IMR-90 (cell line): ENCODE measurements at regions not wholly inside any gene's neighbourhood (a gene's known extent, or its start where the extent isn't known, plus 50 kb on each side); places are given as distances from the start of the nearest gene placed in this dataset.

Source experiments
- ATAC-seq: fragments of 200-7000 bp; cut with Tn5 transposase; 2 replicates; pipeline ENCODE4 v1.9.1; 2020; ENCODE audit warnings: low read depth, mild to moderate bottlenecking, moderate library complexity
- BruUV-seq: library from RNA; stranded (reverse); fragments of 400-500 nt; replicated peaks from 2 replicates; lab custom pipeline; 2021; lab: Mats Ljungman, UMichigan
- CTCF ChIA-PET: fragments of 300-600 bp; formaldehyde crosslinking; extraction: SDS; loops from one replicate; lab custom pipeline; 2021; ENCODE audit warnings: antibody characterized with exemption; lab: Yijun Ruan, JAX
- POLR2A ChIA-PET: fragments of 300-600 bp; sonication (Branson Sonifier 250); formaldehyde crosslinking; loops from one replicate; lab custom pipeline; 2022; ENCODE audit warnings: antibody characterized with exemption; ENCODE audit not compliant: unreplicated experiment; lab: Charles Lee
- DNase-seq: peaks from one replicate; pipeline ENCODE4 v3.0.0; 2013
- H2AFZ ChIP-seq: replicated peaks from 2 replicates; pipeline ENCODE3; 2013; ENCODE audit warnings: low read length, mild to moderate bottlenecking; ENCODE audit not compliant: poor library complexity
- H2AK5ac ChIP-seq: 2 replicates; pipeline ENCODE4 v1.6.1; 2013; ENCODE audit warnings: low read depth, low read length, inconsistent platforms
- H2AK9ac ChIP-seq: replicated peaks from 2 replicates; pipeline ENCODE3; 2013; ENCODE audit warnings: mild to moderate bottlenecking, low read depth, low read length, moderate library complexity; ENCODE audit not compliant: poor library complexity
- H2BK120ac ChIP-seq: 2 replicates; pipeline ENCODE4 v1.6.1; 2013; ENCODE audit warnings: low read depth, low read length, inconsistent platforms
- H2BK15ac ChIP-seq: 3 replicates; pipeline ENCODE4 v1.6.1; 2013; ENCODE audit warnings: low read depth, low read length, inconsistent platforms
- H2BK20ac ChIP-seq: 2 replicates; pipeline ENCODE4 v1.6.1; 2013; ENCODE audit warnings: low read depth, mild to moderate bottlenecking, inconsistent platforms, low read length, moderate library complexity
- H2BK5ac ChIP-seq: 2 replicates; pipeline ENCODE4 v1.6.1; 2013; ENCODE audit warnings: mild to moderate bottlenecking, low read depth, low read length, inconsistent platforms; ENCODE audit not compliant: poor library complexity, severe bottlenecking
- H3K14ac ChIP-seq: replicated peaks from 2 replicates; pipeline ENCODE4 v1.6.1; 2013; ENCODE audit warnings: low read depth, low read length, inconsistent platforms
- H3K18ac ChIP-seq: 2 replicates; pipeline ENCODE4 v1.6.1; 2013; ENCODE audit warnings: low read depth, low read length, control low read depth
- H3K23ac ChIP-seq: 2 replicates; pipeline ENCODE4 v1.6.1; 2013; ENCODE audit warnings: low read depth, low read length, inconsistent platforms
- H3K27ac ChIP-seq: 2 replicates; pipeline ENCODE4 v1.5.1; 2013; ENCODE audit warnings: mild to moderate bottlenecking, control low read depth, low read length; ENCODE audit not compliant: insufficient read depth
- H3K27me3 ChIP-seq: 2 replicates; pipeline ENCODE4 v1.6.1; 2013; ENCODE audit warnings: low read length; ENCODE audit not compliant: control insufficient read depth, insufficient read depth
- H3K36me3 ChIP-seq: 2 replicates; pipeline ENCODE4 v1.6.1; 2013; ENCODE audit warnings: low read length, mixed read lengths; ENCODE audit not compliant: control insufficient read depth, insufficient read depth
- H3K4ac ChIP-seq: 2 replicates; pipeline ENCODE4 v1.6.1; 2013; ENCODE audit warnings: low read depth, low read length, inconsistent platforms
- H3K4me1 ChIP-seq: 2 replicates; pipeline ENCODE4 v1.6.1; 2013; ENCODE audit warnings: low read length, mixed read lengths; ENCODE audit not compliant: control insufficient read depth, insufficient read depth
- H3K4me2 ChIP-seq: 2 replicates; pipeline ENCODE4 v1.6.1; 2013; ENCODE audit warnings: low read depth, mild to moderate bottlenecking, control low read depth, low read length, moderate library complexity
- H3K4me3 ChIP-seq: 2 replicates; pipeline ENCODE4 v1.5.1; 2013; ENCODE audit warnings: low read depth, mild to moderate bottlenecking, control low read depth, low read length, moderate library complexity; ENCODE audit not compliant: insufficient read depth
- H3K56ac ChIP-seq: 2 replicates; pipeline ENCODE4 v1.6.1; 2013; ENCODE audit warnings: low read length, inconsistent platforms; ENCODE audit not compliant: insufficient read depth; ENCODE audit errors: extremely low read depth
- H3K79me1 ChIP-seq, 2 experiments: 2 replicates each; pipeline ENCODE4 v1.6.1; 2013; ENCODE audit warnings: low read length in 2 of 2, inconsistent platforms in 1 of 2, low read depth in 1 of 2
- H3K9ac ChIP-seq: 2 replicates; pipeline ENCODE4 v1.6.1; 2013; ENCODE audit warnings: low read depth, low read length, control low read depth
- H3K9me1 ChIP-seq: 2 replicates; pipeline ENCODE4 v1.6.1; 2013; ENCODE audit warnings: low read length, inconsistent platforms; ENCODE audit not compliant: insufficient read depth
- H3K9me3 ChIP-seq: 2 replicates; pipeline ENCODE4 v1.6.1; 2013; ENCODE audit warnings: low read length; ENCODE audit not compliant: control insufficient read depth, insufficient read depth
- H4K20me1 ChIP-seq: 2 replicates; pipeline ENCODE4 v1.6.1; 2013; ENCODE audit warnings: low read length, inconsistent platforms; ENCODE audit not compliant: insufficient read depth
- H4K5ac ChIP-seq: 2 replicates; pipeline ENCODE4 v1.6.1; 2013; ENCODE audit warnings: mild to moderate bottlenecking, low read depth, low read length, control low read depth
- H4K8ac ChIP-seq, 2 experiments: 2 replicates each; pipeline ENCODE4 v1.6.1; 2013; ENCODE audit warnings: low read depth in 2 of 2, low read length in 2 of 2, control low read depth in 1 of 2, inconsistent platforms in 1 of 2
- H4K91ac ChIP-seq: 2 replicates; pipeline ENCODE4 v1.6.1; 2013; ENCODE audit warnings: low read depth, low read length, inconsistent platforms; ENCODE audit not compliant: insufficient read depth
- CEBPB ChIP-seq: IDR thresholded peaks from 2 replicates; pipeline ENCODE4 v1.6.1; 2012; ENCODE audit warnings: low read depth, low read length, improper control_type of control experiment
- CHD1 ChIP-seq: IDR thresholded peaks from 2 replicates; pipeline ENCODE4 v1.6.1; 2012; ENCODE audit warnings: low read depth, low read length, improper control_type of control experiment
- FOS ChIP-seq: fragments of 150-350 bp; IDR thresholded peaks from 2 replicates; pipeline ENCODE4 v1.6.1; 2016; ENCODE audit warnings: low read depth, low read length
- MAFK ChIP-seq: IDR thresholded peaks from 2 replicates; pipeline ENCODE4 v1.6.1; 2012; ENCODE audit warnings: low read depth, low read length, improper control_type of control experiment
- MAZ ChIP-seq: IDR thresholded peaks from 2 replicates; pipeline ENCODE4 v1.6.1; 2012; ENCODE audit warnings: low read depth, mild to moderate bottlenecking, low read length, improper control_type of control experiment, moderate library complexity, borderline replicate concordance
- MXI1 ChIP-seq: IDR thresholded peaks from 2 replicates; pipeline ENCODE4 v1.6.1; 2012; ENCODE audit warnings: low read depth, mild to moderate bottlenecking, low read length, moderate library complexity, borderline replicate concordance
- NFE2L2 ChIP-seq: fragments of 150-350 bp; IDR thresholded peaks from 2 replicates; pipeline ENCODE4 v1.6.1; 2016; ENCODE audit warnings: low read depth, mild to moderate bottlenecking, low read length
- POLR2A ChIP-seq: IDR thresholded peaks from 2 replicates; pipeline ENCODE4 v1.6.1; 2012; ENCODE audit warnings: mild to moderate bottlenecking, low read depth, low read length
- RAD21 ChIP-seq: IDR thresholded peaks from 2 replicates; pipeline ENCODE4 v1.6.1; 2012; ENCODE audit warnings: low read length, improper control_type of control experiment
- RCOR1 ChIP-seq: IDR thresholded peaks from 2 replicates; pipeline ENCODE4 v1.6.1; 2012; ENCODE audit warnings: mild to moderate bottlenecking, low read length, improper control_type of control experiment; ENCODE audit not compliant: insufficient replicate concordance
- RFX5 ChIP-seq: IDR thresholded peaks from 2 replicates; pipeline ENCODE4 v1.8.0; 2012; ENCODE audit warnings: low read depth, mild to moderate bottlenecking, low read length, moderate library complexity
- SMC3 ChIP-seq: fragments of 150-350 bp; IDR thresholded peaks from 2 replicates; pipeline ENCODE4 v1.6.1; 2016; ENCODE audit warnings: low read depth, mild to moderate bottlenecking, antibody characterized with exemption, low read length, moderate library complexity
- WGBS, 2 experiments: methylation state at CpG; one replicate each; pipeline versions ENCODE4 v1.1.5 to v1.1.7; 2013; ENCODE audit warnings: missing lambda C conversion rate in 2 of 2; ENCODE audit not compliant: insufficient read length in 1 of 2; ENCODE audit errors: extremely low coverage in 2 of 2; 5-methylcytosine and 5-hydroxymethylcytosine counted together
- dilution Hi-C: fragments of 300-500 bp; cut with HindIII; formaldehyde crosslinking; loops from one replicate; pipeline ENCODE4 v1.14.3; 2018; ENCODE audit warnings: low sequenced_read_pairs; ENCODE audit not compliant: unreplicated experiment
- in situ Hi-C: fragments of 300-500 bp; cut with MboI; formaldehyde crosslinking; loops from 3 replicates; pipeline ENCODE4 v1.14.3; 2019; ENCODE audit warnings: low sequenced_read_pairs, inconsistent platforms, mixed read lengths
- intact Hi-C: fragments of 100-400 bp; cut with micrococcal nuclease; formaldehyde crosslinking; loops from 2 replicates; pipeline ENCODE4 v1.10.0; 2022
- TF ChIP-seq, protein P1 (sequence below): conservative IDR thresholded peaks from 2 replicates; pipeline ENCODE4 v1.5.1; 2012; ENCODE audit warnings: mild to moderate bottlenecking, low read depth, low read length, improper control_type of control experiment
- TF ChIP-seq, protein P2 (sequence below): fragments of 150-350 bp; IDR thresholded peaks from 2 replicates; pipeline ENCODE4 v1.6.1; 2016; ENCODE audit warnings: low read depth, mild to moderate bottlenecking, low read length, moderate library complexity, borderline replicate concordance

DNA sequence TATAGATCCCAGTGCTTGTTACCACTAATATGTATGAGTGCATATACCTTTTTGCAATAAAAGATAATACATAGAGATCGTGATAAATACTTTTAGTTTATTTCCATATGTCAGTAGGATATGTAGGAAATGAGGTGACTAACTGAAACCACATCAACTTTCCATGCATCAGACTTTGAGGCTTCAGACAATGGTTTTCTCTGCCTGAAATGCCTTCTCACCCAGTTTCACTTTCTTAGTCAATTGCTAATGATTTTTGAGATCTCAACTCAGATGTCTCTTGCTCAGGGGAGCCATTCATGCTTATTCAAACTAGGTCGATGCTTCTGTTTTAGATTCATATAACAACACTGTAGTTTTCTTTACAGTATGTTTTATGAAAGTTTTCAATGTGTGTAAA lies 626.6 kb upstream of the ADGRB3 start:
- H3K9me1 ChIP-seq: no peaks in the 10 kb centered on the region
- H3K56ac ChIP-seq: no peak overlapping the region
- POLR2A ChIA-PET: no interaction called here
- no peak overlapping the region for H3K4me3 ChIP-seq
- H3K23ac ChIP-seq: no peak overlapping the region
- no peaks in the 10 kb centered on the region for H3K79me1 ChIP-seq
- H2AK5ac ChIP-seq: no peak overlapping the region
- no TSS peak for BruUV-seq
- no peak overlapping the region for H2AFZ ChIP-seq
- dilution Hi-C loops: no loop called here
- no peak overlapping the region for H4K91ac ChIP-seq
- no peak overlapping the region for H3K4me2 ChIP-seq
- WGBS, 2 experiments: no CpG with 5 or more reads among the region's 2 CpGs
- no peak overlapping the region for H3K4ac ChIP-seq
- no peak overlapping the region for H3K9ac ChIP-seq
- in situ Hi-C loops: no loop called here
- H3K27ac ChIP-seq: no peak overlapping the region
- H3K27me3 ChIP-seq: no peaks in the 10 kb centered on the region
- no peak overlapping the region for H2BK20ac ChIP-seq
- H3K18ac ChIP-seq: no peak overlapping the region
- no peak overlapping the region for H4K8ac ChIP-seq
- intact Hi-C loops: no loop called here
- H2BK5ac ChIP-seq: no peak overlapping the region
- no peaks in the 10 kb centered on the region for H3K36me3 ChIP-seq
- DNase-seq (no peak), ATAC-seq (no peak)
- TF ChIP-seq CEBPB (no peak), MAZ (no peak), RAD21 (no peak), POLR2A (no peak), FOS (no peak), RFX5 (no peak), SMC3 (no peak), NFE2L2 (no peak), RCOR1 (no peak), CHD1 (no peak), MXI1 (no peak), MAFK (no peak)
- TF ChIP-seq, protein P1, sequence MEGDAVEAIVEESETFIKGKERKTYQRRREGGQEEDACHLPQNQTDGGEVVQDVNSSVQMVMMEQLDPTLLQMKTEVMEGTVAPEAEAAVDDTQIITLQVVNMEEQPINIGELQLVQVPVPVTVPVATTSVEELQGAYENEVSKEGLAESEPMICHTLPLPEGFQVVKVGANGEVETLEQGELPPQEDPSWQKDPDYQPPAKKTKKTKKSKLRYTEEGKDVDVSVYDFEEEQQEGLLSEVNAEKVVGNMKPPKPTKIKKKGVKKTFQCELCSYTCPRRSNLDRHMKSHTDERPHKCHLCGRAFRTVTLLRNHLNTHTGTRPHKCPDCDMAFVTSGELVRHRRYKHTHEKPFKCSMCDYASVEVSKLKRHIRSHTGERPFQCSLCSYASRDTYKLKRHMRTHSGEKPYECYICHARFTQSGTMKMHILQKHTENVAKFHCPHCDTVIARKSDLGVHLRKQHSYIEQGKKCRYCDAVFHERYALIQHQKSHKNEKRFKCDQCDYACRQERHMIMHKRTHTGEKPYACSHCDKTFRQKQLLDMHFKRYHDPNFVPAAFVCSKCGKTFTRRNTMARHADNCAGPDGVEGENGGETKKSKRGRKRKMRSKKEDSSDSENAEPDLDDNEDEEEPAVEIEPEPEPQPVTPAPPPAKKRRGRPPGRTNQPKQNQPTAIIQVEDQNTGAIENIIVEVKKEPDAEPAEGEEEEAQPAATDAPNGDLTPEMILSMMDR: no peak
- TF ChIP-seq, protein P2, sequence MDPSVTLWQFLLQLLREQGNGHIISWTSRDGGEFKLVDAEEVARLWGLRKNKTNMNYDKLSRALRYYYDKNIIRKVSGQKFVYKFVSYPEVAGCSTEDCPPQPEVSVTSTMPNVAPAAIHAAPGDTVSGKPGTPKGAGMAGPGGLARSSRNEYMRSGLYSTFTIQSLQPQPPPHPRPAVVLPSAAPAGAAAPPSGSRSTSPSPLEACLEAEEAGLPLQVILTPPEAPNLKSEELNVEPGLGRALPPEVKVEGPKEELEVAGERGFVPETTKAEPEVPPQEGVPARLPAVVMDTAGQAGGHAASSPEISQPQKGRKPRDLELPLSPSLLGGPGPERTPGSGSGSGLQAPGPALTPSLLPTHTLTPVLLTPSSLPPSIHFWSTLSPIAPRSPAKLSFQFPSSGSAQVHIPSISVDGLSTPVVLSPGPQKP: no peak
- H3K4me1 ChIP-seq: no peaks in the 10 kb centered on the region
- H2AK9ac ChIP-seq: no peak overlapping the region
- no peaks in the 10 kb centered on the region for H4K20me1 ChIP-seq
- CTCF ChIA-PET: no interaction called here
- no peak overlapping the region for H2BK15ac ChIP-seq
- H4K5ac ChIP-seq: no peak overlapping the region
- no peak overlapping the region for H3K14ac ChIP-seq
- H2BK120ac ChIP-seq: no peak overlapping the region
- peaks cover 7% of the 10 kb centered on the region for H3K9me3 ChIP-seq
